Esophagus muscularis mucosa (tissue), 4 donors: ENCODE measurements at regions not wholly inside any gene's neighbourhood (a gene's known extent, or its start where the extent isn't known, plus 50 kb on each side); places are given as distances from the start of the nearest gene placed in this dataset.

Experiments used
- CTCF ChIP-seq, 3 experiments: fragments of 200-600 bp in 2 of 3; fragments of 450-650 bp in 1 of 3; sonication (generic) in 2 of 3; IDR thresholded peaks; one replicate each; pipeline ENCODE4 v1.5.1; 2017 to 2019; ENCODE audit warnings: antibody characterized with exemption in 3 of 3, mild to moderate bottlenecking in 2 of 3, moderate library complexity in 1 of 3
- EP300 ChIP-seq: sonication (generic); formaldehyde crosslinking; IDR thresholded peaks from one replicate; pipeline ENCODE4 v1.6.1; 2017; ENCODE audit warnings: antibody characterized with exemption
- POLR2A ChIP-seq: fragments of 450-650 bp; IDR thresholded peaks from one replicate; pipeline ENCODE4 v1.6.1; 2017; ENCODE audit warnings: antibody characterized with exemption, moderate library complexity, mild to moderate bottlenecking, low read depth
- POLR2AphosphoS5 ChIP-seq, 2 donors: sonication (generic); formaldehyde crosslinking; IDR thresholded peaks; one replicate each; pipeline ENCODE4 v1.6.1; 2017; ENCODE audit warnings: antibody characterized with exemption in 2 of 2

- no peak for TF ChIP-seq EP300
- no peak for TF ChIP-seq CTCF (IDR thresholded peaks at IDR 0.05)
- no peak for TF ChIP-seq POLR2AphosphoS5 (IDR thresholded peaks at IDR 0.05)
- no peak for TF ChIP-seq POLR2A
Observed at GRCh38 chr14:81974543-81974942, 440.9 kb upstream of the SEL1L start.
